Transverse colon (tissue), 4 donors: ENCODE measurements at regions not wholly inside any gene's neighbourhood (a gene's known extent, or its start where the extent isn't known, plus 50 kb on each side); places are given as distances from the start of the nearest gene placed in this dataset.

Experiments
- EP300 ChIP-seq: sonication (generic); formaldehyde crosslinking; IDR thresholded peaks from one replicate; pipeline ENCODE4 v1.6.1; 2017; ENCODE audit warnings: antibody characterized with exemption, low read depth
- POLR2A ChIP-seq: fragments of 450-650 bp; IDR thresholded peaks from one replicate; pipeline ENCODE4 v1.6.1; 2016; ENCODE audit warnings: antibody characterized with exemption, mild to moderate bottlenecking, moderate library complexity
- POLR2AphosphoS5 ChIP-seq, 3 donors: sonication (generic); formaldehyde crosslinking; IDR thresholded peaks; one replicate each; pipeline ENCODE4 v1.6.1; 2016; ENCODE audit warnings: antibody characterized with exemption in 3 of 3
- TF ChIP-seq, protein P1 (sequence below), 5 experiments: fragments of 200-600 bp in 3 of 5; fragments of 450-650 bp in 2 of 5; sonication (generic) in 3 of 5; IDR thresholded peaks; 1 replicate in 2 of 5; 2 replicates in 3 of 5; pipeline ENCODE4 v1.5.1; 2016 to 2017; ENCODE audit warnings: antibody characterized with exemption in 5 of 5, inconsistent platforms in 3 of 5, mild to moderate bottlenecking in 2 of 5, moderate library complexity in 1 of 5

DNA sequence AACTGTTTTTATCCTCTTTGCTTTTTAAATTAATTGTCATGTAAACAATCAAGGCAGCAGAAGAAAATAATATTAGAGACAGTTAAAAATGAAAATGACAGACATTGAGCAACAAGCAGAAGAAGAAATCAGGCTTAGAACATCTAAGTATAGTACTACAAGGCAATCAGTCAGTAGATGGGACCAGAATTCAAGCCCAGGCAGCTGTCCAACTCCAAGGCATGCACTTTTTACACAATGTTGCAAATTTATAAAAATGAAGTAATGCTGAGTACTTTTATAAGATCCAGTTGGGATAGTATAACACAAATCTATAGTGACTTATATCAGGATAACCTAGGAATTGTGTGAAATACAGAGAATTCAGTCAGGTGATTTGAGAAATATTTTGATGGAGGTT, 2815.8 kb downstream of the PCDH9 start:
- TF ChIP-seq POLR2AphosphoS5 (IDR thresholded peaks at IDR 0.05) (no peak), POLR2A (no peak), EP300 (no peak)
- TF ChIP-seq, protein P1, sequence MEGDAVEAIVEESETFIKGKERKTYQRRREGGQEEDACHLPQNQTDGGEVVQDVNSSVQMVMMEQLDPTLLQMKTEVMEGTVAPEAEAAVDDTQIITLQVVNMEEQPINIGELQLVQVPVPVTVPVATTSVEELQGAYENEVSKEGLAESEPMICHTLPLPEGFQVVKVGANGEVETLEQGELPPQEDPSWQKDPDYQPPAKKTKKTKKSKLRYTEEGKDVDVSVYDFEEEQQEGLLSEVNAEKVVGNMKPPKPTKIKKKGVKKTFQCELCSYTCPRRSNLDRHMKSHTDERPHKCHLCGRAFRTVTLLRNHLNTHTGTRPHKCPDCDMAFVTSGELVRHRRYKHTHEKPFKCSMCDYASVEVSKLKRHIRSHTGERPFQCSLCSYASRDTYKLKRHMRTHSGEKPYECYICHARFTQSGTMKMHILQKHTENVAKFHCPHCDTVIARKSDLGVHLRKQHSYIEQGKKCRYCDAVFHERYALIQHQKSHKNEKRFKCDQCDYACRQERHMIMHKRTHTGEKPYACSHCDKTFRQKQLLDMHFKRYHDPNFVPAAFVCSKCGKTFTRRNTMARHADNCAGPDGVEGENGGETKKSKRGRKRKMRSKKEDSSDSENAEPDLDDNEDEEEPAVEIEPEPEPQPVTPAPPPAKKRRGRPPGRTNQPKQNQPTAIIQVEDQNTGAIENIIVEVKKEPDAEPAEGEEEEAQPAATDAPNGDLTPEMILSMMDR (IDR thresholded peaks at IDR 0.05): no peak
